HG03280 (cell line): ENCODE measurements at regions not wholly inside any gene's neighbourhood (a gene's known extent, or its start where the extent isn't known, plus 50 kb on each side); places are given as distances from the start of the nearest gene placed in this dataset.

Experiments
- ATAC-seq: cut with Tn5 transposase; IDR thresholded peaks from one replicate; pipeline ENCODE4 v1.9.1; 2021; ENCODE audit warnings: mild to moderate bottlenecking, moderate library complexity; ENCODE audit not compliant: unreplicated experiment

DNA sequence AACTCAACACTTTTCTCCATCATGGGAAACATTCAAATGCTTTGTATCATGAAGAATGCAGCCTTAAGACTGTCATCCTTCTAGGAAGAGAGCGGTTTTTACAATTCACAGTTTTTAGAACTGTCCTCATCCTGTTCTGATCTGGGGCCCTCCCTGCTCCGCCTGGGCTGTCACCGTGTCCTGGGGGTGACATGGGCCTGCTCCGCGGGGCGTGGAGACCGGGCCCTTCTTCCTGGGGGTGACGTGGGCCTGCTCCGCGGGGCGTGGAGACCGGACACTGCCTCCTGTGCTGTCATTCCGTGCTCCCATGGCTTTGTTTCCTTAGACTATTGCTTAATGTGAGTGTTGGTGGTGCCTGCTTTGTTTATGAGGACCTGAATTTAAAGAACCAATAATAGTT, 122.8 kb downstream of the TMEM18 start:
- no peak for ATAC-seq

DNA sequence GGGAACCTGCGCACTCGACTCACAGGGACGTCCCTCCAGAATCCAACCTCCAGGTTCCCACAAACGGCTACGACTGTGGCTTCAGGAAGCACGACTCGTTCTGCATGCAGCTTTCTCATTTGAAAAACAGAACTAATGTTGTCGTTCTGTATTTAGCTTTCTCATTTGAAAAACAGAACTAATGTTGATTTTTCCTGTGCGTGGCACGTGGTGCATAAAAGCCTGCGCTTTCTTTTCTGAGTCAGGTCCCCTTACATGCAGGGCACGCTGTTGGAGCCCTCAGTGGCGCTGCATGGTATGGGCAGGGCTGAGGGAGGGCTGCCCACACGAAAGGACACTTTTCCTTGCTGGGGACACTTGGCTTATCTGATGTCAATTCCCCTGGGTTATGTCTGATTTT, 124.3 kb downstream of the TMEM18 start:
- no peak for ATAC-seq

DNA sequence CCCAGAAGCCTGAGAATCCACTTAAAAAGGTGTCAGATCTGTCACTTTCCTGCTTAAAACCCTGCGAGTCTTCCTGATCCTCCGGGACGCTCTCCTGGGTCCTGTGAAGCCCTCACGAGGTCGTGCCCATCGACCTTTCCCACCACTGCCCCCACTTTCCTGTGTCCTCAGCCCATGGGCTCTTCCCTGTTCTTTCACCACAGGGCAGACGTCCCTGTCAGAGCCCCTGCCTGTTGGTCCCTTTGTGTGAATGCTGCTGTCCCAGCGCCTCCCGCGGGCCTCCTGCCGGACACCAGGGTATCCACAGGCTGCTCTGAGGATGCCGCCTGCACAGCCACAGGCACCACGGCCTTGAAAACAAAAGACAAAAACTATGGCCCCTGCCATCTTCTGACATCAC, 125.6 kb downstream of the TMEM18 start:
- ATAC-seq, result no peak

DNA sequence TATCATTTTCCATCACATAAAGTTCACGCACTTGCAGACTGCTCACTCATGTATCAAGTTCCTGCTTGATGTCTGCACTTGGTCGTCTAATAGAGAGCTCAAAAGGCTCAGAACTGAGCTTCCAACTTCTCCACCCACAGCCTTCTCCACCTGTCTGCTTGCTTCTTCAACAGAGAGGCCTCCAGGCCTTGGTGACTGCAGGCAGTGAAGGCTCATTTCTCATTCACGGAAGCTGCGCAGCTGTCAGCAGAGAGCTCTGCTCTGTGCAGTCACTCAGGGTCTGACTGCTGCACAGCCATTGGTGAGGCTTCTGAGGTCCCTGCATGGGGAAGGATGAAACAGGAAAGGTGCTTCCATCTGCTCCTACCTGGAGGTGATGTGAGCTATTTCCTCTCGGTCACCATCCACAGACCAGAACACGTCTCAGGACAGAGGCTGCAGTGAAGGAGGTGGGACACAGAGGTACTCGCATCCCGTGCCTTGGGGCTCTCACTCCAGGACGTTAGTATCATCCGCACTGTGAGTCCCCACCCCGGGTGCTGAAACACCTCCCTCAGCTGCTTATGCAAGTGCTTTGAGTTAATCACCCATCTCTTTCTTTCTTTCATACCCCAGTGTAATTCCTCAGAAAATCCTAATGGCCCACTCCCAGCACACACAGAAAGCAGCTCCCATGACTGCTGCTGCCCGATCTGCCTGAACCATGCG, 126.2 kb downstream of the TMEM18 start:
- ATAC-seq, result no peak

- no peak for ATAC-seq
These were observed 131.2 kb downstream of the TMEM18 start for GRCh38 chr2:545711-546650.

- no peak for ATAC-seq
These were observed 132.0 kb downstream of the TMEM18 start for GRCh38 chr2:545228-545627.

GRCh38 chr2:538646-539045, 138.6 kb downstream of the TMEM18 start:
- no peak for ATAC-seq

DNA sequence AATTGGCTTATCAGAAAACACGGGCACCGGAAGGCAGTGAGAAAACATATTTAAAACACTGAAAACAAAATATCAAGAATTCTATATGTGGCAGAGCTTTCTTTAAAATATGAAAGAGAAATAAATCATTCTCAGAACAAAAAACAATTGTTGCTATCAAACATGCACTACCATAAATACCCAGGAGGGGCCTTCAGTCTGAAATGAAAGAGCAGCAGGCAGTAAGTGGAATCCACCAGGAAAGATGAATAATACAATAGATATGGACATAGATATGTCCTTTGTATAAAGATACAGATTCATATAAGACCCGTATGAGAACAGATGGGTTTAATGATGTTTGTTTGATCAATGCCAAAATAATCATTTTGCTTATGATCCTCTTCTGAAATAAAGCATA, 142.0 kb downstream of the TMEM18 start:
- no peak for ATAC-seq

- ATAC-seq, result no peak
These were observed 147.4 kb downstream of the TMEM18 start for GRCh38 chr2:529852-530251.

GRCh38 chr2:529424-529823, 147.8 kb downstream of the TMEM18 start:
- no peak for ATAC-seq

GRCh38 chr2:527581-527980, 149.6 kb downstream of the TMEM18 start:
- ATAC-seq, result no peak

GRCh38 chr2:526918-527317, 150.3 kb downstream of the TMEM18 start:
- no peak for ATAC-seq

DNA sequence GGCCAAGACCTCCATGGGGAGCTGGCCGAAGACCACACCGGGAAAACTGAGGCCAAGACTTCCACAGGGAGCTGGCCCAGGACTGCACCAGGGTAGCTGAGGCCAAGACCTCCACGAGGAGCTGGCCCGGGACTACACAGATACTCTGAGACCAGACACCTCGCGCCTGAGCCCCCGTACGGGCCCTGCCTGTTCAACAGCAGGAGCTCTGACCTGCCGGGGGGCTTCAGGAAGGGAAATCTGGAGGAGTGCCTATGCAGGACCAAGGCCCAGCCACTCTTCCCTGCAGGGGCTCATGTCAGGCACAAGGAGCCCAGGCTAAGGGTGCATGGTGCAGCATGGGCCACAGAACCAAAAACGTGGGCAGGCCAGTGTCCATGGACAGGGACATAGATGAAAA, 151.6 kb downstream of the TMEM18 start:
- no peak for ATAC-seq

DNA sequence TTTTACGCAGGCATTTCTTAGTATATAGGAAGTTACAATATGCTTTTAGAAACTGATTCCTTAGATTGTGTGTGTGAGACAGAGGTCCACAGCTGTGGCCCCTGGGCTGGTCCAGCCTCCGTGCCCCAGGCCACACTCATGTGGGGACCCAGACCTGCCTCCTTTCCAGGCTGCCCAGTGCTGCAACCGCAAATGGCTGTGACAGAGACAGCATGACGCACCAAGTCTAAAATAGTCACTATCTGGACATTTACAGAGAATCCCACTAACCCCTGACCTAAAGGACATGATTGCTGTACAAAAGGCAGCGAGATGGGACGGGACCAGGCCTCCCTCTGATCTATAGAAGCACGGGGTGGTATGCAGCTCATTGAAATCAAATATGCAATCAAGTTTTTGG, 152.2 kb downstream of the TMEM18 start:
- ATAC-seq, result no peak

DNA sequence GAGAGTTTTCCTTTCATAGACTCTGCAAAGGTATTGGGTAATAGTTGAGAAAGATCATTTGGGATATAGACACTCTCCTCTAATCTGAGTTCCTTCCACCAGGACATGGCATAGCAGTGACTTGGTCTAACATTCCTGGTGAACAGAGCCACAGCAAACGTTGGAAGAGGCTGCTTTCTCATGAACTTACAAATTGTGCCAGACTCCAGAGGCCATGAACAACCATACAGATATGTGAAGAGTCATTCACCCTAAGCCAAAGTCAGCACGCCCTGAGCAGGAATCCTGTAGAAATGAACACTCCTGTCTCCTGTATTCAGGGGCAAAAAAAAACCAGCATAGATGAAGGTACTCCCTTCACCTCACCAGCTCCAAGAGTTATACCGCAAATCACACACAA, 152.8 kb downstream of the TMEM18 start:
- ATAC-seq, result no peak

DNA sequence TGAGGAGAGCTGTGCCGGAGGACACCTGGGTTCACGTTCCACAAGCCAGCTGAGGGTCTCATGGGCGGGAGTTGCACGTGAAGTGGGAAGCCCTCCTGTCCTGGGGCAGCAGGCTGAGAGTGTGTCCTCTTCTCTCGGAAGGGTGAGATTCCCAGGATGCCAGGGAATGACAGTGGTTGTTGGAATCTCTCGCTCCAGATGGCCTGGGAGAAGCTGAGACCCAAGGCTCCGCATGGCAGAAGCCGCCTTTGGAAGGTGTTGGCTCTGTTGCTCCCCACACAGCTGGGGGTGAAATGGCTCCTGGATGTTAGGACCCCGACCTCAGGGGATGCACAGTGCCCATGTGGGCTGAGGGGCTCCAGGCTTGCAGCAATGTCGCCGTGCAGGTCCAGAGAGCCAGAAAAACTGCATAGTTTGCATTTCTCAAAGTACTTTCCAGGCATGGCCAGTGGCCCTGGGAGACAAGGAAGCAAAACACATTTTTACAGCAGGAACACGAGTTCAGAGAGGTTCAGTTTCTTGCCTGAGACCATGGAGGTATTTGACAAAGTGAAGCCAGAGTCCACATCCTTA, 153.4 kb downstream of the TMEM18 start:
- ATAC-seq, result no peak

DNA sequence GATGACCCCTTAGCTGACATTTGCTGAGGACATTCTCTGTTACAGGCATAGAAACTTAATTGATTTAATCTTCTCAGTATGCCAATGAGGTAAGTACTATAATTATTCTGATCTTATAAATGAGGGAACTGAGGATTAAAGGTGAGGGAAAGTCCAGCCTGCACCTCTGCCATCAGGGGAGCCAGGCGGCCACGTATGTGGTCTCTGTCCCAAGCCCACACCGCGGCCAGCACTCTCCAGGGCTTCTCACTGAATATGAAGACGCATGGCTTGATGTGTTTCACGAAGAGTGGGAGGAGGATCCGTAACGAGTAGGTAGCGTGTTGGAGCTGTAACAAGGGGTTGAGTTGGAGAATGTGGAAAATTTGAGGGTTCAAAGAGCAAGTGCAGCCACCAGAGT, 154.4 kb downstream of the TMEM18 start:
- no peak for ATAC-seq

- ATAC-seq, result no peak
These were observed 155.2 kb downstream of the TMEM18 start for GRCh38 chr2:521853-522530.

DNA sequence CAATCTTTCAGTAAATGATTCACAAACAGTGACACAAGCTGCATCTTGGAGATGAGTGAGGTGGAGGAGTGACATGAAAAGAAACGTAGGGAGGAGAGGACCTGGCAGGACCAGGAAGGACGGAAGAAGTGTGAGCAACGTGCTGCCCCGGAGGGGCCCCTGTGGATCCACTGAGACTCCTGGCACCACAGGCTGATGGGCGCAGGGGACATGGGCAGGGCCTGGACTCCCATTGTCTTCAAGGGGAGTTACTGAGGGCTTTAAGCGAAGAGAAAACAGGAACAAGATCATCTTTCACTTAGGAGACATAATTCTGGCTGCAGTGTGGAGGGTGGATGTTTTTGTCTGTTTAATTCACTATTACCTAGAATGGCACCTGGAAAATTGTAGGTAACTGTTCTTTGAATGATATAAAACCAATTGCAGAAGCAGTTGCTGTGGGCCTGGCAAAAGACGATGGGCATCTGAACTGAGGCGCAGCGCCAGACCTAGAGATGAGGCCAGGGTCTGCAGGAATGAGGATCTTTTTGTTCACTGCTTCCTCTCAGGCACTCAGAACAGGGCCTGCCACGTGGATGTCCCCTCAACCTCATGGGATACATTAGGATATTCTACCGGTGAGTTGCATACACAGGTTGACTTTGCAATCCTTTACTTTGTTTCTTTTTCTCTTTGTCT, 156.4 kb downstream of the TMEM18 start:
- ATAC-seq, result no peak

DNA sequence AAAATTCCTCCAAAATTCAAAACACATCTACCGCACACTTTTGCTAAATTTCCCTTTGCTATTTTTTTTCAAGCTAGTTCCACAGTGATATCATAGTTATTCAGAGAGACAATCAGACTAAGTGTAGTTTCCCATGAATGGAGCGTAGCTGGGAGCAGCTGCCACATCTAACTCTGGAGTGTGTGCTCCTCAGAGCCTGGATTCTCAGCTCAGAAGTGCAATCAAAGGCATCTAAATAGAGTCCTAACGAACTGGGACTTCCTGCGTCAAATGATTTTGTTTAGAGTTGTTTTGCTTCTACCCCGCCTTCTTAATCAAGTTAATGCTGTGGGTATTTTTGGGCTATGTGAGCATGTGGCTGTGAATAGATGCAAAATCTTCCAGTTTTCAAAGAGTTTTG, 160.3 kb downstream of the TMEM18 start:
- no peak for ATAC-seq

DNA sequence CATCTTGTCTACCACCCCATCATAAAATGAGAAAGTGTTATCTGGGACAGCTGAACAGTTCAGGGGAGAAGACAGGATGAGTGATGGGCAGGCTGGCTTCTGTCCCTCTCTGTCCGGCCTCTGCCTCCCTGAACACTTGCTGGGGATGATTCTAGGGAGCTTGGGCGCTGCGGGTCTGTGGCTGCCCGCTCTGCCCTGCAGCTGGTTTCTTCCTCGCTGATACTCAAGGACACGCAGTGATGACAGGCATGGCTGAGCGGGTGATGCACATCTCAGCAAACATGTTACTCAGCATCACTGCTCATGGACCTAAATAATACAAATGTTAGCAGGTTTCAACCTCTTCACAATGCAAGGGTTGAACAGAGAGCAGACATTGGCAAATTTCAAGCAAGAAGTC, 161.1 kb downstream of the TMEM18 start:
- no peak for ATAC-seq
